Ascending aorta (tissue), 2 donors: ENCODE measurements at regions not wholly inside any gene's neighbourhood (a gene's known extent, or its start where the extent isn't known, plus 50 kb on each side); places are given as distances from the start of the nearest gene placed in this dataset.

Source experiments
- DNase-seq, 2 donors: peaks; one replicate each; pipeline ENCODE4 v3.0.0-alpha.2; 2019; ENCODE audit warnings: low spot score in 2 of 2
- H3K27ac ChIP-seq, 2 donors: fragments of 200-600 bp; sonication (generic); one replicate each; pipeline ENCODE4 v1.5.1; 2016 to 2017; ENCODE audit warnings: mild to moderate bottlenecking in 1 of 2
- H3K27me3 ChIP-seq: fragments of 200-600 bp; sonication (generic); one replicate; pipeline ENCODE4 v1.5.1; 2017
- H3K36me3 ChIP-seq, 2 donors: fragments of 200-600 bp; sonication (generic); one replicate each; pipeline ENCODE4 v1.5.1; 2016
- H3K4me1 ChIP-seq, 2 donors: fragments of 200-600 bp; sonication (generic); one replicate each; pipeline ENCODE4 v1.5.1; 2016 to 2017; ENCODE audit warnings: mild to moderate bottlenecking in 1 of 2
- H3K4me3 ChIP-seq, 2 donors: fragments of 200-600 bp; sonication (generic); one replicate each; pipeline ENCODE4 v1.5.1; 2016 to 2017; ENCODE audit warnings: mild to moderate bottlenecking in 1 of 2
- H3K9me3 ChIP-seq, 2 donors: fragments of 200-600 bp; sonication (generic); one replicate each; pipeline ENCODE4 v1.5.1; 2016
- intact Hi-C: fragments of 100-400 bp; cut with DNase I; formaldehyde crosslinking; loops from one replicate; pipeline ENCODE4 v1.15.1; 2023
- TF ChIP-seq, protein P1 (sequence below), 3 experiments: fragments of 200-600 bp in 2 of 3; fragments of 450-650 bp in 1 of 3; sonication (generic) in 2 of 3; IDR thresholded peaks; one replicate each; pipeline ENCODE4 v1.5.1; 2016 to 2019; ENCODE audit warnings: antibody characterized with exemption in 3 of 3, mild to moderate bottlenecking in 1 of 3, moderate library complexity in 1 of 3

DNA sequence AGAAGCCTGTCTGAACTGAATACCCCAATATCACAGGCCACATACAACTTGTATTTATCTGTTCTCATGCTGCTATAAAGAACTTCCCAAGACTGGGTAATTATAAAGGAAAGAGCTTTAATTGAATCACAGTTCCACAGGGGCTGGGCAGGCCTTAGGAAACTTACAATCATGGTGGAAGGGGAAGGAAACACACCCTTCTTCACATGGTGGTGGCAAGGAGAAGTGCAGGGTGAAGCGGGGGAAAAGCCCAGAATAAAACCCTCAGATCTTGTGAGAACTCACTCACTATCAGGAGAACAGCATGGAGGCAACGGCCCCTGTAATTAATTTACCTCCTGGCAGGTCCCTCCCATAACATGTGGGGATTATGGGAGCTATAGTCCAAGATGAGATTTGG is 50.3 kb upstream of the FNDC1 start:
- no peaks in the 10 kb centered on the region for H3K36me3 ChIP-seq
- H3K27ac ChIP-seq, result no peak overlapping the region
- no peaks in the 10 kb centered on the region for H3K4me1 ChIP-seq
- TF ChIP-seq, protein P1, sequence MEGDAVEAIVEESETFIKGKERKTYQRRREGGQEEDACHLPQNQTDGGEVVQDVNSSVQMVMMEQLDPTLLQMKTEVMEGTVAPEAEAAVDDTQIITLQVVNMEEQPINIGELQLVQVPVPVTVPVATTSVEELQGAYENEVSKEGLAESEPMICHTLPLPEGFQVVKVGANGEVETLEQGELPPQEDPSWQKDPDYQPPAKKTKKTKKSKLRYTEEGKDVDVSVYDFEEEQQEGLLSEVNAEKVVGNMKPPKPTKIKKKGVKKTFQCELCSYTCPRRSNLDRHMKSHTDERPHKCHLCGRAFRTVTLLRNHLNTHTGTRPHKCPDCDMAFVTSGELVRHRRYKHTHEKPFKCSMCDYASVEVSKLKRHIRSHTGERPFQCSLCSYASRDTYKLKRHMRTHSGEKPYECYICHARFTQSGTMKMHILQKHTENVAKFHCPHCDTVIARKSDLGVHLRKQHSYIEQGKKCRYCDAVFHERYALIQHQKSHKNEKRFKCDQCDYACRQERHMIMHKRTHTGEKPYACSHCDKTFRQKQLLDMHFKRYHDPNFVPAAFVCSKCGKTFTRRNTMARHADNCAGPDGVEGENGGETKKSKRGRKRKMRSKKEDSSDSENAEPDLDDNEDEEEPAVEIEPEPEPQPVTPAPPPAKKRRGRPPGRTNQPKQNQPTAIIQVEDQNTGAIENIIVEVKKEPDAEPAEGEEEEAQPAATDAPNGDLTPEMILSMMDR (IDR thresholded peaks at IDR 0.05), result no peak
- DNase-seq, result no peak
- no peak overlapping the region for H3K4me3 ChIP-seq
- H3K9me3 ChIP-seq, result no peaks in the 10 kb centered on the region
- intact Hi-C loops, result no loop called here
- no peaks in the 10 kb centered on the region for H3K27me3 ChIP-seq

DNA sequence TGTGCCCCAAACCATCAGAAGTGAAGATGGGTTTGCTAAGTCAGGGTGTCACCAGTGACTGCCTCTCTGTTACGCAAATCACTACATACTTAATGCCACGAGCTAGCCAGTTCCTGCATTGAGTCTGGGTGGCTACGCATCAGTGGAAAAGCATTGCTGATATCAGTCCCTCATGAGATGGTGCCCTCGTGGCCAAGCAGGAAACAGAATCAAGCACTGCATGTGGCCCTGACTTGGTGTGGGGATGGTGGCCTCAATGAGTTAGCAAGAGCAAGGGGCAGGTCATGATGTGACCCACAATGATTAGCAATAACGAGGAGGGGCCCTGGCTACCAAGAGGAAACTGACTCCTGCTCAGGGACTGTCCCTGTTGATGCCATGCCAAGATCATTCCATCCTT is 51.6 kb upstream of the FNDC1 start:
- no peaks in the 10 kb centered on the region for H3K9me3 ChIP-seq
- DNase-seq, result no peak
- no peak overlapping the region for H3K4me3 ChIP-seq
- intact Hi-C loops, result no loop called here
- TF ChIP-seq, protein P1 (IDR thresholded peaks at IDR 0.05), result no peak
- H3K27ac ChIP-seq, result no peak overlapping the region
- H3K27me3 ChIP-seq, result no peaks in the 10 kb centered on the region
- H3K36me3 ChIP-seq, result no peaks in the 10 kb centered on the region
- H3K4me1 ChIP-seq, result no peaks in the 10 kb centered on the region

GRCh38 chr6:159117046-159117445 is 52.2 kb upstream of the FNDC1 start:
- DNase-seq, result no peak
- intact Hi-C loops, result no loop called here
- Histone ChIP-seq H3K4me3 (no peak overlapping the region), H3K4me1 (no peaks in the 10 kb centered on the region), H3K36me3 (no peaks in the 10 kb centered on the region), H3K27ac (peak overlapping the region in 1 of 2 donors; percentile 41), H3K9me3 (no peaks in the 10 kb centered on the region), H3K27me3 (no peaks in the 10 kb centered on the region)
- TF ChIP-seq, protein P1 (IDR thresholded peaks at IDR 0.05), result no peak

DNA sequence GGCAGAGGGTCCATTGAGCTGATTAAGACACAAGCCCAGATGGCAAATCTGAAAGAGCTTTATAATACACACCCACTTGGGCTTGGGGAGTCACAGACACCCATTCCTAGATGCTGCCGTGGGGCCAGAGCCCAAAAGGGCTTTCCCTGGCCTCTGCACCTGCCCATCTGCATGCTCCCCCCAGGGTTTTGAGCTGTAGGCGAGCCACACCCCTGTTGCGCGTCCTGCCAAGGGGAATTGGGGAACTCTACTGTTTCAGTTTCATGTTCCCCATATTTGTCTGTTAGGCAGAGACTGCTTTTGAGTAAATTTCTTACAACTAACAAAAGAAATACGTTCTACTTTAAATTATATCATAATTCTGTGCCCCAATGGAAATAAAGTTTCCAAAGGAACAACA is 52.9 kb upstream of the FNDC1 start:
- intact Hi-C loops, result no loop called here
- no peak for DNase-seq

GRCh38 chr6:159114569-159114968 is 54.6 kb upstream of the FNDC1 start:
- no peaks in the 10 kb centered on the region for H3K9me3 ChIP-seq
- H3K27ac ChIP-seq, result no peak overlapping the region
- no peak for DNase-seq
- H3K4me3 ChIP-seq, result no peak overlapping the region
- H3K36me3 ChIP-seq, result no peaks in the 10 kb centered on the region
- no peaks in the 10 kb centered on the region for H3K27me3 ChIP-seq
- TF ChIP-seq, protein P1 (IDR thresholded peaks at IDR 0.05), result no peak
- no peaks in the 10 kb centered on the region for H3K4me1 ChIP-seq
- intact Hi-C loops, result no loop called here

More for the DNA sequence above, 52.9 kb upstream of the FNDC1 start:
- Histone ChIP-seq H3K36me3 (no peaks in the 10 kb centered on the region), H3K4me1 (no peaks in the 10 kb centered on the region), H3K27ac (no peak overlapping the region), H3K4me3 (no peak overlapping the region), H3K27me3 (no peaks in the 10 kb centered on the region), H3K9me3 (no peaks in the 10 kb centered on the region)
- TF ChIP-seq, protein P1 (IDR thresholded peaks at IDR 0.05), result no peak

GRCh38 chr6:159113223-159113622 is 56.0 kb upstream of the FNDC1 start:
- Histone ChIP-seq H3K9me3 (no peaks in the 10 kb centered on the region), H3K4me1 (no peaks in the 10 kb centered on the region), H3K27ac (no peak overlapping the region), H3K36me3 (no peaks in the 10 kb centered on the region), H3K4me3 (no peak overlapping the region), H3K27me3 (no peaks in the 10 kb centered on the region)
- TF ChIP-seq, protein P1 (IDR thresholded peaks at IDR 0.05), result no peak
- intact Hi-C loops, result no loop called here
- DNase-seq, result peak in 1 of 2 donors; percentile 38
